GM18526 (cell line): ENCODE measurements at regions not wholly inside any gene's neighbourhood (a gene's known extent, or its start where the extent isn't known, plus 50 kb on each side); places are given as distances from the start of the nearest gene placed in this dataset.

Source experiments
- POLR2A ChIP-seq: IDR thresholded peaks from 3 replicates; pipeline ENCODE4 v1.6.1; 2011; ENCODE audit not compliant: insufficient read length; ENCODE audit errors: extremely low read depth

- TF ChIP-seq POLR2A = no peak
These were observed 105.1 kb upstream of the NFE2L3 start for GRCh38 chr7:26046878-26047277.

GRCh38 chr7:26048663-26049062 lies 103.3 kb upstream of the NFE2L3 start:
- no peak for TF ChIP-seq POLR2A

- no peak for TF ChIP-seq POLR2A
These were observed 102.9 kb upstream of the NFE2L3 start for GRCh38 chr7:26049081-26049480.

- no peak for TF ChIP-seq POLR2A
These were observed 101.0 kb upstream of the NFE2L3 start for GRCh38 chr7:26051021-26051420.

- TF ChIP-seq POLR2A = no peak
These were observed 99.3 kb upstream of the NFE2L3 start for GRCh38 chr7:26052706-26053105.

- no peak for TF ChIP-seq POLR2A
These were observed 97.6 kb upstream of the NFE2L3 start for GRCh38 chr7:26054386-26054785.

- TF ChIP-seq POLR2A = no peak
These were observed 96.8 kb upstream of the NFE2L3 start for GRCh38 chr7:26055241-26055640.

- TF ChIP-seq POLR2A = no peak
These were observed 91.0 kb upstream of the NFE2L3 start for GRCh38 chr7:26060733-26061677.

GRCh38 chr7:26061678-26062603 lies 90.1 kb upstream of the NFE2L3 start:
- no peak for TF ChIP-seq POLR2A

GRCh38 chr7:26065652-26066051 lies 86.3 kb upstream of the NFE2L3 start:
- TF ChIP-seq POLR2A = no peak

- no peak for TF ChIP-seq POLR2A
These were observed 85.3 kb upstream of the NFE2L3 start for GRCh38 chr7:26066736-26067135.

GRCh38 chr7:26070290-26070689 lies 81.7 kb upstream of the NFE2L3 start:
- no peak for TF ChIP-seq POLR2A

- TF ChIP-seq POLR2A = no peak
These were observed 80.2 kb upstream of the NFE2L3 start for GRCh38 chr7:26071622-26072456.

GRCh38 chr7:26073041-26073440 lies 79.0 kb upstream of the NFE2L3 start:
- no peak for TF ChIP-seq POLR2A

GRCh38 chr7:26074919-26075318 lies 77.1 kb upstream of the NFE2L3 start:
- TF ChIP-seq POLR2A = no peak

- TF ChIP-seq POLR2A = no peak
These were observed 75.3 kb upstream of the NFE2L3 start for GRCh38 chr7:26076691-26077090.
